Astrocyte of the cerebellum (primary cell): ENCODE measurements at regions not wholly inside any gene's neighbourhood (a gene's known extent, or its start where the extent isn't known, plus 50 kb on each side); places are given as distances from the start of the nearest gene placed in this dataset.
"Not testable (repeated sequence)": the region's sequence is repeated elsewhere in the genome, so short reads cannot be mapped to it uniquely, and the experiment has no call there.

Experiments
- DNase-seq: peaks from one replicate; pipeline ENCODE4 v3.0.0-alpha.2; 2011; ENCODE audit warnings: low read depth
- H3K4me3 ChIP-seq: 2 replicates; pipeline ENCODE4 v1.5.1; 2011; ENCODE audit warnings: mild to moderate bottlenecking, low read depth, low read length, moderate library complexity
- in situ Hi-C: cut with HindIII; loops from 2 replicates; pipeline ENCODE4 v1.10.0; 2017; ENCODE audit warnings: low sequenced_read_pairs
- TF ChIP-seq, protein P1 (sequence below): IDR thresholded peaks from 2 replicates; pipeline ENCODE4 v1.5.1; 2012; ENCODE audit warnings: low read length, low read depth, moderate library complexity, mild to moderate bottlenecking; ENCODE audit errors: missing control alignments

DNA sequence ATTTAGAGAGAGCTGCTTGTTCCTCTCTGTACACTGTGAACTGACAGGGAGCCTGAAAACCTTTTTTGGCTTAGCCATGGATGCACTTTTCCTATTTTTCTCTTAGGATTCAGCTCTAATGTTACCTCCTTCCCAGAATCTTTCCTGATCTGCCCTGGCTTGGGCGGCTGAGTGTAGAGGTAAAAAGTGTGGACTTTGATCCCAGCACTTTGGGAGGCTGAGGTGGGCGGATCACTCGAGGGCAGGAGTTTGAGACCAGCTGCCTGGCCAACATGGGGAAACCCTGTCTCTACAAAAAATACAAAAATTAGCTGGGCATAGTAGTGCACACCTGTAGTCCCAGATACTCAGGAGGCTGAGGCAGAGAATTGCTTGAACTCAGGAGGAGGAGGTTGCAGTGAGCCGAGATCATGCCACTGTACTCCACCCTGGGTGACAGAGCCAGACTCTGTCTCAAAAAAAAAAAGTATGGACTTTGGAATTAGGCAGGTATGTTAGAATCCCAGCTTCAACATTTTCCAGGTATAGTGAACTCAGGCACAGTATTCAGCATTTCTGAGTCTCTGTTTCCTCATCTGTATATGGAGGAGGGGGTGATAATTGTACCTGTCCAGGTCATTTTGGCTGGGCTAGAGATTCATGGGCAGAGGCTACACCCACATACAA is 212.5 kb upstream of the EEF2KMT start:
- TF ChIP-seq, protein P1, sequence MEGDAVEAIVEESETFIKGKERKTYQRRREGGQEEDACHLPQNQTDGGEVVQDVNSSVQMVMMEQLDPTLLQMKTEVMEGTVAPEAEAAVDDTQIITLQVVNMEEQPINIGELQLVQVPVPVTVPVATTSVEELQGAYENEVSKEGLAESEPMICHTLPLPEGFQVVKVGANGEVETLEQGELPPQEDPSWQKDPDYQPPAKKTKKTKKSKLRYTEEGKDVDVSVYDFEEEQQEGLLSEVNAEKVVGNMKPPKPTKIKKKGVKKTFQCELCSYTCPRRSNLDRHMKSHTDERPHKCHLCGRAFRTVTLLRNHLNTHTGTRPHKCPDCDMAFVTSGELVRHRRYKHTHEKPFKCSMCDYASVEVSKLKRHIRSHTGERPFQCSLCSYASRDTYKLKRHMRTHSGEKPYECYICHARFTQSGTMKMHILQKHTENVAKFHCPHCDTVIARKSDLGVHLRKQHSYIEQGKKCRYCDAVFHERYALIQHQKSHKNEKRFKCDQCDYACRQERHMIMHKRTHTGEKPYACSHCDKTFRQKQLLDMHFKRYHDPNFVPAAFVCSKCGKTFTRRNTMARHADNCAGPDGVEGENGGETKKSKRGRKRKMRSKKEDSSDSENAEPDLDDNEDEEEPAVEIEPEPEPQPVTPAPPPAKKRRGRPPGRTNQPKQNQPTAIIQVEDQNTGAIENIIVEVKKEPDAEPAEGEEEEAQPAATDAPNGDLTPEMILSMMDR = no peak
- in situ Hi-C loops = no loop called here
- DNase-seq = no peak
- H3K4me3 ChIP-seq = no peak overlapping the region

DNA sequence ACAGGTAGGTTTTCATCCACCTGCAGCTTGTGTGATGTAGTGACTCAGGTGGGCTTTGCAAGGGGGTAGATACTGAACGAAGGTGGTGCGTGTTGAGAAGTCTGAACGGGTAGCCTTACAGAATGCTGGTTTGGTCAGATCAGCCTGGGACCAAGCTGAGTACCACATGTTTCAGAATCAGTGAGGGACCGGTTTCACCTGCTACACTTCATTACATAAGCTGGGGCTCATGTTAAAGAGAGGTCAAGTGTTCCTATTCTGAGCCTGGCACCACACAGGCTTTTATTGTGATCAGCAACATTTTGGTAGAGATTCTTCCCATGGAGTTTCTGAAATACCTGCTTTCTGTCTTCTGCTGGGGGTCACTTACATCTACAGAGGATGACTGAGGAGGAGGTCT is 207.4 kb upstream of the EEF2KMT start:
- in situ Hi-C loops = no loop called here
- DNase-seq = no peak
- TF ChIP-seq, protein P1 = no peak
- no peak overlapping the region for H3K4me3 ChIP-seq

DNA sequence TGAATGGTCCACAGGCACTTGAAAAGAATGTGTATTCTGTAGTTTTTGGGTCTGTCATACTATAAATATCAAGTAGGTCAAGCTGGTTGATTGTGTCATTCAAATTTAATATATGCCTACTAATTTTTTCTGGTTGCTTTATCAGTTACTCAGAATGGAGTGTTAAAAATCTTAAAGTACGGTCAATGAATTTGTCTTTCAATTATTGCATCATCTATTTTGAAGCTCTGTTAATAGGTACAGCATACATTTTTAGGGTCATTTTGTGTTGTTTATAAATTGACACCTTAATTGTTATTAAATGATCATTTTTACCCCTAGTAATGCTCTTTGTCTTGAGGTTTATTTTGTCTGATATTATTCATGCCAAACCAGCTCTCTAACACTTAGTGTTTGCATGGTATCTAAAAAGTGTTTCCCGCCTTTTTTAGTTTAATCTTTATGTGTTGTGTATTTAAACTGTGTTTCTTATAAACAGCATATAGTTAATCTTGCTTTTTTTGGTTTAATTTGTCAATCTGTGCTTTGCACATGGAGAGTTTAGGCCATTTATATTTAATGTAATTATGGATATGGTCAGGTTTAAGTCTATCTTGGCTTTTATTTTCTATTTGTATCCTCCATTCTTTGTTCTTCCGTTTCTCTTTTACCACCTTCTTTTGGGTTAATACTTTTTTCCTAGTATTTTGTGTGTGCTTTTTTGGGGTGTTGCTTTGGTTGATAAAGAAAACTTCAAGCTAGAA is 204.9 kb upstream of the EEF2KMT start:
- DNase-seq = no peak
- TF ChIP-seq, protein P1 = no peak
- in situ Hi-C loops = no loop called here
- H3K4me3 ChIP-seq = no peak overlapping the region

DNA sequence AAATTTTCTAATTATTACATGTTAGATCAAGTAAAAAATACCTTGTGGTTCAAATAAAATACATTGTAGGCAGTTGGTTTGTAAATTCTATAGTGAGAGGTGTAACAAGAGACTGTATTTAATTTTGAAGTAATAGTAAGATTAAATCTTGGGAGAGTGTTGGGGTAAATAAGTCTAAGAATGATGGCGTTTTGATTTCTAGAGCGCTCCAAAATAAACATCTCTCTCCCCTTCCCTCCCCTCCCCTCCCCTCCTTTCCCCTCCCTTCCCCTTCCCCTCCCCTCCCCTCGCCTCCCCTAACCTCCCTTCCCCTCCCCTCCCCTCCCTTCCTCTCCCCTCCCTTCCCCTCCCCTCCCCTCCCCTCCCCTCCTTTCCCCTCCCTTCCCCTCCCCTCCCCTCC is 200.6 kb upstream of the EEF2KMT start:
- TF ChIP-seq, protein P1 = no peak
- in situ Hi-C loops = no loop called here
- no peak for DNase-seq
- H3K4me3 ChIP-seq = no peak overlapping the region

DNA sequence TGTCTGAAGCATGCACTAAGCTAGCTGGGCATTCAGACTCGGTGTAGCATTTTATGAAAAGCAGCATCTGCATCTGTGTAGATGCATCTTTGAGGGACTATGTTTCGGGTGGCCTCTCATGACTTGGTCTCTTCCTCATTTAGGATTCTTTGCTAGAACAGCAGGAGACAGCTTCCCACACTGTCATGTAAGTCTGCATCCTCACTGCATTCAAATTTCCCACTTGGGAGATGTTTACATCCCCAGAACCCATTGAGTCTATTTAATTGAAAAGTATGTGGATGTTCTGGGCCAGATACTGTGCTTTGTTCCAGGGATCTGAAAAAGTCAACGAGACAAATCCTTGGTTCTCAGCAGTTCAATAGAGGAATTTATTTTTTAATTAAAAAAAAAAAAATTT is 198.6 kb upstream of the EEF2KMT start:
- in situ Hi-C loops = no loop called here
- DNase-seq = no peak
- no peak overlapping the region for H3K4me3 ChIP-seq
- TF ChIP-seq, protein P1 = no peak

DNA sequence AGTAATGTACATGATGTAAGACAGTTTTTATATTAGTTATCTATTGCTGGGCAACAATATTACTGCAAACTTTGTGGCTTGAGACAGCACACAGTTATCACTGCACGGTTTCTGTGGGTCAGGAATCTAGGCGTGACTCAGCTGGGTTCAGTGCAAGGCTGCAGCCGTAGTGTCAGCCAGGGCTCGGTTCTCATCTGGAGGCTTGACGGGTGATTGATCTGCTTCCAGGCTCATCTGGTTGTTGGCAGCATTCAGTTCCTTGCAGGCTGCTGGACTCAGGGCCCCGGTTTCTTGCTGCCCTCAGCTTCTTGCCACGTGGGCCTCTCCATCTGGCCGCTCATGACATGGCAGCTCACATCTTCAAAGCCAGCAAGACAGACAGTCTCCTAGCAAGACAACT is 197.7 kb upstream of the EEF2KMT start:
- in situ Hi-C loops, DNase-seq: not testable (repeated sequence)

DNA sequence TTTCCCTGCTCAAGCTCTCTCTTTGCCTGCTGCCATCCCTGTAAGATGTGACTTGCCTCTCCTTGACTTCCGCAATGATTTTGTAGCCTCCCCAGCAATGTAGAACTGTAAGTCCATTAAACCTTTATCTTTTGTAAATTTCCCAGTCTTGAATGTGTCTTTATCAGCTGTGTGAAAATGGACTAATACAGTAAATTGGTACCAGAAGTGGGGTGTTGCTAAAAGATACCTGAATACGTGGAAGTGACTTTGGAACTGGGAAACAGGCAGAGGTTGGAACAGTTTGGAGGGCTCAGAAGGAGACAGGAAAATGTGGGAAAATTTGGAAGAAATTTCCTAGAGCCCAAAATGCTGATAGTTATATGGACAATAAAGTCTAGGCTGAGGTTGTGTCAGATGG is 184.6 kb upstream of the EEF2KMT start:
- H3K4me3 ChIP-seq, DNase-seq, in situ Hi-C loops: not testable (repeated sequence)

More for the DNA sequence above, 197.7 kb upstream of the EEF2KMT start:
- not testable (repeated sequence) for H3K4me3 ChIP-seq
